ENCODE measurements at regions not wholly inside any gene's neighbourhood (a gene's known extent, or its start where the extent isn't known, plus 50 kb on each side); places are given as distances from the start of the nearest gene placed in this dataset.

DNA sequence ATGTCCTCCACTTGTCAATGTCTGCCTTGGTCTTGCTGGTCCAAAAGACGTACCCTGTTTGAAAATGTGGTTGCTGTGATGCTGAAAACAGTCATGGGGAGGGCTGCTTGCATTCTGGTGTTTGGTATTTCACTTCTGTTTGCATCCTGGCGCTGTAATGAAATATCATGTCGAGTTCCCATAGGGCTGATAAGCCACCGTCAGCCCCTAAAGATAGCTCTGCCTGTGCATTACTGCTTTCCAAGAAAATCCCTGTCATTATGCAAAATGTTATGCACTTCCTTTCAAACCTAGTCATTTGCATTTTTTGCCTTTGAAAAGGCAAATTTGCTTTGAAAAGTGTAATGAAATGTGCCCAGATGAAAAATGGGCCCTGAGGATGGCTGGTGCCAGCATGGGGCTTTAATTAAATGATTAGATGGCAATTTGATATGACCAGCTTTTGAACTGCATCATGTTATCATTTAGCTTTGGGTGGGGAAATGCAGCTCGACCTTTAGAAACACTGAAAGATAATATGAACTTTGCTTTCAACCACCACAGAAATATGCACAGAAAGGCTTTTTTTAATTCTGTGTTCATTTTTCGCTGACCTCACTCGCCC, 374.4 kb upstream of the SGCD start:
- FAIRE-seq: no peak
- no peak for DNase-seq (ENCODE audit: low spot score)

DNA sequence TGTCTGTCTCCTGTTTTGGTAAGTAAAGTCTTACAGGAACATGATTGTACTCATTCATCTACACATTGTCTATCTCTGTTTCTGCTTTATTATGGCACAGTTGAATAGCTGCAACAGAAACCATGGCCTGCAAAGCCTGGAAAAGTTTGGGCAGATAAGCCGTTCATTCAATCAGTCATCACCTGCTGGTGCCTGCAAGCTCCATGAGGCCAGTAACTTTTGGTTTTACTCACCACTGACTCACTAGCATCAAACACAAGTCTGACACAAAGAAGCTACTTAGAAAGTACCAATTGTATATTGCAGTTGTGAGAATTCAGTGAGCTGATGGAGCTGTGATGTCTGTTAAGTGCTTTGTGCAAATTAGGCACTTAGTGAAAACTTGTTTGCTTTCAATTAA, 373.6 kb upstream of the SGCD start:
- DNase-seq (ENCODE audit: low spot score) (peak; percentile 4), FAIRE-seq (no peak)

DNA sequence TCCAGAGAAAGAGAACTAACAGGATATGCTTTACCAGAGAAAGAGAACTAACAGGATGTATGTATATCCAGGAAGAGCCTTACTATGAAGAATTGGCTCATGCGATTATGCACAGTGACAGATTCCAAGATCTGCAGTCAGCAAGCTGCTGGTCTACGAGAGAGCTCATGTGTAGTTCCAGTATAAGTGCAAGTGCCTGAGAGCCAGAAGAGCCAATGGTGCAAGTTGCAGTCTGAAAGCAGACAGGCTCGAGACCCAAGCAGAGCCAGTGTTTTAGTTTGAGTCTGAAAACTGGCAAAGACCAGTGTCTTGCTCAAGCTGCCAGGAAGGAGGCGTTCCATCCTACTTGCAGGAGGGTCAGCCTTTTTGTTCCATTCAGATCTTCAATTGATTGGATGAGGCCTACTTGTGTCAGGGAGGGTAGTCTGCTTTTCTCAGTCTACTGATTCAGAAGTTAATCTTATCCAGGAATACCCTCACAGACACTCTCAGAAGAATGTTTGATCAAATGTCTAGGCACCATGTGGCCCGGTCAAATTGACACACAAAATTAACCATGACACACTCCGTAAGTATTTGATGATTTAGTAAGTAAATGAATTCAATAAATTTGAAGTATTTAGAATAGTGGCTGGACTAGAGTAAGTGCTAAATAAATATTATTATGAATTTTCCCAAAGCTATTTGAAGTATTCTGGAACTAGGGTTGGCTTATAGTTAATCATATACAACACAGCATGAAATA, 372.1 kb upstream of the SGCD start:
- peak; percentile 55 for DNase-seq (ENCODE audit: low spot score)
- no peak for FAIRE-seq

DNA sequence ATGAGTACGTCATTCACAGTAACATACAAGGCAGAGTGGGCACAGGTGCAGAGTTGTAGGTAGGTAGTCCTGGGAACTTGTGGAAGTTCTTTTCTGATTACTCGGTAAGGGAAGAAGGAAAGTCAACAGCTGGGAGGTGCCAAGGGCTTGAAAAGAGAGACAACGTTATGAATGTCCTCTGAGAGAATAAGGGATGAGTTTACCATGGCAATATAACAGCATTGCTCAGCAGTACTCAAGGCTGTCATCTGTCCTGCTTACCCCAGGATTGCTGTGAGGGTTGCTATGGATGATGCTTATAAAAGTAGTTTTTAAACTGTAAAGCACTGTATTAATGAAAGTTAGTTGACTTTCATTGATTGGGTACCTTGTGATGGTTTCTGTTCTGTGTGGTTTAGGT, 369.1 kb upstream of the SGCD start:
- DNase-seq (ENCODE audit: low spot score): no peak
- FAIRE-seq: no peak

DNA sequence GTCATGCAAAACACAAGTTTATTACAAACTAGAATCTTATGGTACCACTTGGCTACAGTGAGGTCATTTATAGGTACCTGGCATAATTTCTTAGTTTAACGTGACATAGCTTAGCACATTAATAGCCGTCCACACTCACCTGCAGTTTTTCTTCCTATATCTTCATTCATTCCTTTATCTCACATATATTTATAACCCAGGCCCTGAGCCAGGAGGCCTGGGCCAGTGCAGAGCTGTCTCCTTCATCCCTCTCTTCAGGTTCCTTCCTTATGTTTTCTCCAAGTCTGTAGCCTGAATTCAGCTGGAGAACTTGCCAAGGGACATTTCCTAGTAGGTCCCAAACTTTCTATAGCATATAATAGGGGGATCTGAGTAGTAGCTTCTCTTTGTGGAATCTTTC, 367.9 kb upstream of the SGCD start:
- FAIRE-seq (no peak), DNase-seq (ENCODE audit: low spot score) (no peak)

DNA sequence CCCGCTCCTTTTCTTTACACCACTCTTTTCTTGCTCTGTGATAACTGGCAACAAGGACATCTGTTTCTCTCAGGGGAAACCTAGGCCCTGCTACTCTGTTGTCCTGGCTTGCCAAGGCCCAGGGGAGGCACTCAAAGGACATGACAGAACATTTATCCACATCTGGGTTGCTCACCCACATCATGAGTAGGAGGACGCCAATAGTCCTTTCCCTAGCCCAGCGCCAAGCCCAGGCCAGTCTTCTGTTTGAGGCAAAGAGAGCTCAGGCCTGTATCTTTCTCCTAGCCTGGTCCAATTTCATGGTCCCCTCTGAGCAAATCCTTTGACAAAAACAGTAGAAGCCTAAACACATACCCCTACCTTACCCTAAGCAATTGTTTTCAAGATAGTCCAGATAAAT, 366.8 kb upstream of the SGCD start:
- no peak for DNase-seq (ENCODE audit: low spot score)
- no peak for FAIRE-seq

DNA sequence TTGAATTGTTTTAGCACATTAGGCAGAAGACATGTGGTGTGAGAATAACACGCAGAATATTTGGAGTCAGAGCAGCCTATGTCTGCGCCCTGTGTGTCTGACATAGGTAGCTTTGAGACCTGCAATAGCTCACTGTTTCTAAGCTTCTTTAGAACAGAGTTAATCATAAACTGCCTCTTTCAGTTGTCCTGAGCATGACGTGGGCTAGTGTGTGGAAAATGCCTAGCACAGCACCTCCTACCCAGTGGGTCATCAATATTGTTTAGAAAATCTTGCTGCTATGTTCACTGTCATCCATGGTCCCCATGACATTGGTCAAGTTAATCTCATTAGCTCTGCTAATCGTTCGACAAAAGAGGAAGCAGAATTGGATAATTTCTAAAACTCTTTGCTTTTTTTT, 357.4 kb upstream of the SGCD start:
- no peak for DNase-seq (ENCODE audit: low spot score)
- FAIRE-seq: no peak

DNA sequence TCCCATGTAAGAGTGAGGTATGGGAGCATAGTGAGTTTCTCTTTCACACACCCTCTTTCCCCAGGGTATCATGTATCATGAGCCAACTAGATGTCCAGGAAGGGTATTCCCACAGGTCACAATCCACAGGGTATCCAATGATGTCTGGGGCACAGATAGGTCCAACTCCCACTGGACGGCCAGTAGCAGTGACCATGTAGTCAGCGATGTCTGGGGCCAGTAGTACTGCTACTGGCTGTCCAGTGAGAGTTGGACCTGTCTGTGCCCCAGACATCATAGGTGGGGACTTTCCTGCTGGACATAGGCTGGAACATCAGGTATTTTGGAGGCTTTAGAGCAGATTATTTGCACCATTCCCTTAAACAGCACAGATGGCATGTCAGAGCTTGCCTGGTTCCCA, 352.6 kb upstream of the SGCD start:
- FAIRE-seq (no peak), DNase-seq (ENCODE audit: low spot score) (no peak)

DNA sequence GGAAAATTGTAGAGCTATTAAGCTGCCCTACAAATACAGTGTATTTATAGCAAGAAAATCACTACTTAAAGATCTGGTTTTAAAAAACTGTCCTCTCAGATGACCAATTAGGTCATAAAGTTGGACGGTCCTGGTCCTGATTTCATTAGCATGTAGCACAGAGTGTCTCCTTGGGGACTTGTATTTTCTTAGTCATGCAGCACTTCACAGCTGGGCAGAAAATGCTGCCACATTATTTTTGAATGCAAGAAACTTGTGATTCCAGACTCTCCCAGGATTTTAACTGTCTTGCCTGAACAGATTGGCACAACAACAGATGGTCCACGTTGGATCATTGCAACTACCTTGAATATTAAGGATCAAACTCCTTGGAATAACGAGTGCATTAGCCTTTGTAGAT, 348.1 kb upstream of the SGCD start:
- FAIRE-seq: no peak
- DNase-seq (ENCODE audit: low spot score): no peak

DNA sequence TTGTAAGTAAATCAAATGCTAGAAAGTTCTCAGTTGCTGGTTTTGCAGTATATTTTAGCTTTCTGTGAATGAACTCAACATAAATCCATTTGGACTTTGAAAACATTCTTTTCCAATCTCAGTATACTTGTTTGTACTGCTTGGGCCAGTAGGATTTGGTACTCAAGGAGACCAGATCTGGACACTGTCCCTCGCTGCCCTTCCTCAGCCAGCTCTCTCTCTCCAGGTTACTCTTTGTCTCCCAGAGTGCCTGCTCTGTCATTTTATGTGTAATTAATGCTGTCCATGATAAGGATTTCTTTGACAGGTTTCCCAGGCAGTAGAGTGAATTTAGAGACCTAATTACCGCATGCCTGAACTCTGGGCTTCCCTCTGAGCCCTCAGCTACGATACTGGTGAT, 344.6 kb upstream of the SGCD start:
- no peak for DNase-seq (ENCODE audit: low spot score)
- no peak for FAIRE-seq

DNA sequence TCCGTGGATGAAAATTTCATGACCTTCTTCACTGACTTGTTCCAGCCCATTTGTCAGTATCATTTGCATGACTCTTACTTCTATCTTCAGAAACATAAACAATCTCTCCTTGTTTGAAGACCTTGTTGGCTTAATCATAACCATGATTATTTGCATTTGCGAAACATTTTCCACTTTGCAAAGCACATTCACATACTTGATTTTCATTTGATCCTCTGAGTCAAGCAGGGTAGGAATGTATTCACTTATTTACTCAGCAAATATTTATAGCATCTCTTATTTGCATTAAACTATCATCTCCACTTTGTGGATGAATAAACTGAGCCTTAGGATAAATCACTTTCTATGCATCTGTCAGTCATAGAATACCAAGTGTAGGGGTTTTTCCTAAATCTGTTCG, 343.0 kb upstream of the SGCD start:
- FAIRE-seq (no peak), DNase-seq (ENCODE audit: low spot score) (no peak)

DNA sequence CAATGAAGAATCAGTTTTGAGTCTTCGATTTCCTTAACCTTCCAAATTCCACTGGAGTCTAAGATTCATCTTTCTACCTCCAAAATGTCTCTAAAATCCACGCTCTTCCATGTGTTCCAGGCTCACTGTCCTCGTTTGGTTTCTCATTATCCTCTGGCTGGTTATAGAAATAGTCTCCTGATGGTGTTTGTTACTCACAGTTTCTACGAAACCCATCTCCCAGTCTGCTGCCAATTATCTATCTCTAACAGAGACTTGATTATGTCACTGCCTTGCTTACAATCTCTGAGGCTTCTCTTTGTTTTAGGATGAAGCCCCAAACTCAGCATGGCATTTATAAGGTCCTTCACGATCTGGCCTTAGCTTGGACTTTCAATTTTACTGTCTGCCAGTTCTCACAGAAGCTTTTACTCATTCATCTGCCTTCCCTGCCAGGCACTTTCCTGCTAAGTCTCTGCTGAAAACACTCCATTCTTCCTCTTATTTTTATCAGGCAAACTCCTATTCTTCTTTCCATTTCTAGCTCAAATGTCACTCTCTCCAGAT, 339.6 kb upstream of the SGCD start:
- FAIRE-seq (no peak), DNase-seq (ENCODE audit: low spot score) (no peak)

DNA sequence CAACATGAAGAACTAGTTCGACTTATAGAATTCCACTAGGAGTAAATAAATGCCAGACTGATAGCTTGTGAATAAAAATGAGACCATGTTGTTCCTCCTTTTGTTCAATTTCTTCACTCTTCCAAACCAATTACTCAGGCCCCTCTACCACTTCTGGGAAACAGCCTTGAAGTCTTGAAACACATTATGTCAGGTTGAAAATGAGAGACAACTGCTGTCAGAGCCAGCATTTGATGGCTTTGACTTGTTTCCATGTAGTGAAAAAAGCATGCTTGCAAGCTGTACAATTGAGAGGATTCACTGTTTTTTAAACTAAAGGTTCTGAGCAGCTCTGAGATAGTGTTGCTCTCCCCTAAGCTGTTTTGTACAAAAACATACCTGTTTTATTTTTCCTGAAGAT, 337.1 kb upstream of the SGCD start:
- no peak for DNase-seq (ENCODE audit: low spot score)
- FAIRE-seq: no peak

DNA sequence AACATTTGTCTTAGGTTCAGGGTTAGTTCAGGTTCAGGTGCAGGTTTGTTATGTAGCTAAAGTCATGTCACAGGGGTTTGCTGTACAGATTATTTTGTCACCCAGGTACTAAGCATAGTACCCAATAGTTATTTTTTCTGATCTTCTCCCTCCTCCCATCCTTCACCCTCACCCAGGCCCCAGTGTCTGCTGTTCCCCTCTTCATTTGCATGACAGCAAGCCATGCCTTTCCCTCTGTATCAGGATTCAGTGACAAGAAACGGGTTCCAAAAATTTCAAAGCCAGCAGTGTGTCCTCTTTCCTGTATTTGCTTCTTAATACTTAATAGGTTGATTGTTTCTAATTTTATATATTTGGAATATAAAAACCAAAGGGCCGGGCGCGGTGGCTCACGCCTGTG, 330.8 kb upstream of the SGCD start:
- DNase-seq (ENCODE audit: low spot score) (no peak), FAIRE-seq (no peak)

DNA sequence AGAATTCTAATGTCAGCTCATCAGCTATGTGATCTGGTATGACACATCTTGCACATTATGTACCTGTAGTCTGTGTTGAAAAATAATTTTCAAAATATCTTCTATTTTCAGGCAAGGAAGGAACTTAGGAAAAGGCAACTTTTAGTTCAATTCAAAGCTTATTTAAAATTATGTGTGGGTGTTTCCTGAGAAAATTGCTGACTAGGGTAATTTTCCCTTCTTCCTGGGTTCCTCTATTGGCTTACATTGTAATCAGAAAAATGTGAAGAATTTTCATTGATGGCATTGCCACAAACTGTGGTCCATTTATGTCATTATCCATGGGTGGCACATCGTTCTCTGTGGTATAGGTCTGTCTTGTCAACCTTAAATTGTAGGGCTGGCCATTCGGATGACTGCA, 328.7 kb upstream of the SGCD start:
- no peak for DNase-seq (ENCODE audit: low spot score)
- FAIRE-seq: no peak

DNA sequence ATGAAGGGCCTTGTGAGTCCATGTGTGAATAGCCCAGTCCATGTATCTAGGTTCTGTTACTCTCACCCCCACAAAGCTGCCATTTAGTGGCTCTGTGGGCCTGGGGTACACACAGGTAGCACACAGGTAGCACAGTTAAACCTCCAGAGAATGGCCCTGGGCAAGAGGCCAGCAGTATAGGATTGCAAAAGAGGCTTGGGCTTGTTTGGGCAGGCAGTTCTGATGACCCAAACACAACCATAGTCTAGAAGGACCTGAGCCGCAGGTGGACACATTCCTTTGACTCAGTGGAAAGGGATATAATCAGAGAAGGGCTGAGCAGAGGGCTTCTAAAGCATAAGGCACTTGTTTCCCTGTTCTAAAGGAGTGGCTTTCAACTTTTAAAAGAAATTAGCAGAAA, 326.8 kb upstream of the SGCD start:
- DNase-seq (ENCODE audit: low spot score): no peak
- no peak for FAIRE-seq

DNA sequence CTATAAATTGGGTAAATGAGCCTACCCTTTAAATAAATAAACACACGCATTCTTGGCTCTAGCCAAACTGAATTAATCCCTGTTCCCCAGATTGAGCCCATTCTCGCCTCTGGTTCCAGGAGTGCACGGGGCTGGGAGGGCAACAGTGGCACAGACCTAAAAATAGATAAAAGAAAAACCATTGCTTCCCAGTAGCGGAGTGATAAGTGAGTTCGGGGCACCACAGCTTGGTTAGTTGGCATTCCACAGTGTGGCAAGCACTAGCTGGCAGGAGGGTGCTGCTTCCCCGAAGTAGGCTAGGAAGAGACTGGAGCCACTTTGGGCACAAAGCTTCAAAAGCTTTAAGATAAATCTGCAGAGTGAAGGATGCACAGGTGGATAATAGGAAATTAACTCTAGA, 322.2 kb upstream of the SGCD start:
- DNase-seq (ENCODE audit: low spot score): no peak
- FAIRE-seq: no peak

DNA sequence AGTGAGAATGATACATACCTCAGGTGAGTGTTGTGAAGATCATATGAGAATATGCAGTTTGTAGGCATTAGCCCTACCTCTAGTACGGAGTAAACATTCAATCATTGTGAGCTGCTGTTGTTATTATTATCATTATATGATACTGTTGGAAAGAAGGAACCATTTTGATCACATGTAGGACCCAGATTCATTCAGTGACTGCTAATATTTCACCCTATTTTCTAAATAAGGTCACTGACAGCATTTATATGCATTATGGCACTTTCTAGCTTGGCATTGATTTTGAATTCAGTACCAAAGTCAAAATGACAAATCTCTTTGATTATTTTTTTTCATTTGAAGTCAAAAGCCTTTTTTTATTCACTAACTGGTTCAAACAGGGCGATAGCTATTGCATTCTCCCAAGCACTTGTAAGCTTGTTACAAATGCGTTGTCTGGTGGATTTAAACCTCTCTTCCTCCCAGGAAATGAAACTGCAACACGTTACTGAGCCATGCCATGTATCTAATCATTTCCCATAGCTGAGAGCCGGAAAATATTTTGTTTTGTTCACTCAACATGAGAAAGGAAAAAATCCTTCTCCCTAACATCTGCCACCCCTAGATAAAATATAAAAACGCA, 320.8 kb upstream of the SGCD start:
- no peak for FAIRE-seq

DNA sequence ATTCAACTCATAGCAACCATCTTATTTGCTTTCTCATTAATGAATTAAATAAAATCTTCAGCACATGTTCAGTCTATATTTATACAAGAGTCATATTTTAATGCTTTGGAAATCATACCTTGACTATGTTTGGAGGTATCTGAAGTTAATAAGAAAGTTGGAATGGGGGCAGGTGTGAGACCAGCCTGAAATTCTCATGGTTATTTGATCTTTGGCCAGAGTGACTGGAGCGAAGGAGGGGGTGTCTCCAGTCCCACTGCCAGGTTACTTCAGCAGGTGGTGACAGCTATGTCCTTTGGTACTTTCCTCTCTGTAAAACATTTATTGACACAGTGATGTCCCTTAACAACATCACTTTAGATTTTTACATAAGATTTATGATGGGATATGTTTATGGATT, 318.1 kb upstream of the SGCD start:
- DNase-seq (ENCODE audit: low spot score): no peak
- FAIRE-seq: no peak

More for the DNA sequence above, 320.8 kb upstream of the SGCD start:
- no peak for DNase-seq (ENCODE audit: low spot score)

DNA sequence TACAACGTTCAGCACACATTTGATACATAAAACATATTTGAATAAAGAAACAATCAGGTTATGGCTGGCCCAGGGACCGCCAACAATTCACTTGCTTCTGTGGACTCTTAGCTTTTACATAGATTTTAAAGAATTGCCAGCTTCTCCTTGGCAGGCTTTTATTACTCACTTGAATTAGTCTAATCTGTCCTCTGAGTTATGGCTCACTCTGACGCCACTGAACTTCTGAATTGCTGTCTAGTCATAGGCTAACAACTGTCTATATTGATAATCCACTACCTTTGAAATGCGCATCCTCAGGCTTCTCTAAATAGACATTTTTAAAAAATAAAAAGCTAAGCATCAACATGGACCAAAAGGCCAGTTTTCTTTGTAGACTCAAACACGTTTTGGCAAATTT, 317.4 kb upstream of the SGCD start:
- DNase-seq (ENCODE audit: low spot score) (no peak), FAIRE-seq (no peak)

DNA sequence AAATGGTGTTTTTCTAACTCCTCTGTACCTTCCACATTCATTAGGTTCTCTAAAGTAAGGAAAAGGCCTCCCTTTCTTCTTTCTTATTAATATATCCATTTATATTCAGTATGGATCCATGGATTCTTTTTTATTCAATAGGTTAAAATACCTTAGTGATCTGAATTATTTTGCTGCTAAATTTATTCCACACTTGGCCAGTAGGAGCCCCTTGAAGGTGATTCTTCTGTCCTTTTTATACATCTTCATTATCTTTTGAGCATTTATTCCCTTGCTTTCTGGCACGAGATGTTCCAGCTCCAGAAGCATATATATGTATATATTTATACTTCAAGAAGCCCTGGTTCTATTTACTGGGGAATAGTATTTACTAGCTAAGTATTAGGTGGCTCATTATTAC, 311.8 kb upstream of the SGCD start:
- no peak for FAIRE-seq
- DNase-seq (ENCODE audit: low spot score): no peak

DNA sequence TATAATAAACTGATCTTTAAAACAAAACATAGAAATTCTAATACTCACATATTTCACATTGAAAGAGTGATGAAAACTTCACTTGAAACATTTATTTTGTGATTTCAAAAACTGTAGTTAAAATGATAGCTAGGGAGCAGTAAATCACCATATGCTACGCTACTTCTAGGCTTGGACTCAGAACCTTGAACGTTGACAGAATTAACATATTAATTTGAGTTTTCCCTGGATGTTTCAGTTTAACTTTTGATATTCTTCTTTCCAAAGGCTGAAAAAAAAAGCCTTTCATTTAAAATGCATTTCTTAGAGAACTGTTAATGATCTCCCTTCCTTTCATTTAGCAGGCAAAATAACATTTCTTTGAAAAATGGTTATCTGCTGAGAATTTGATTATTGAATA, 307.8 kb upstream of the SGCD start:
- FAIRE-seq (no peak), DNase-seq (ENCODE audit: low spot score) (no peak)
